Ishikawa (cell line): ENCODE measurements at regions not wholly inside any gene's neighbourhood (a gene's known extent, or its start where the extent isn't known, plus 50 kb on each side); places are given as distances from the start of the nearest gene placed in this dataset.

Experiments
- CEBPB ChIP-seq: IDR thresholded peaks from 2 replicates; pipeline ENCODE4 v1.6.1; 2012
- CREB1 ChIP-seq: IDR thresholded peaks from 2 replicates; pipeline ENCODE4 v1.6.1; 2012; ENCODE audit warnings: low read depth
- EGR1 ChIP-seq: IDR thresholded peaks from 2 replicates; pipeline ENCODE4 v1.6.1; 2012
- EP300 ChIP-seq: IDR thresholded peaks from 2 replicates; pipeline ENCODE4 v1.6.1; 2012; ENCODE audit warnings: borderline replicate concordance
- FOXM1 ChIP-seq: IDR thresholded peaks from 2 replicates; pipeline ENCODE4 v1.6.1; 2012; ENCODE audit warnings: low read depth, borderline replicate concordance
- MAX ChIP-seq: IDR thresholded peaks from 2 replicates; pipeline ENCODE4 v1.6.1; 2012
- NFIC ChIP-seq: IDR thresholded peaks from 2 replicates; pipeline ENCODE4 v1.6.1; 2012
- RAD21 ChIP-seq: IDR thresholded peaks from 2 replicates; pipeline ENCODE4 v1.6.1; 2012; ENCODE audit warnings: low read depth
- REST ChIP-seq: IDR thresholded peaks from 2 replicates; pipeline ENCODE4 v1.6.1; 2012; ENCODE audit warnings: low read depth, mild to moderate bottlenecking
- TAF1 ChIP-seq: IDR thresholded peaks from 2 replicates; pipeline ENCODE4 v1.6.1; 2012; ENCODE audit warnings: low read depth, mild to moderate bottlenecking
- TCF12 ChIP-seq: IDR thresholded peaks from 2 replicates; pipeline ENCODE4 v1.6.1; 2012; ENCODE audit warnings: low read depth
- TEAD4 ChIP-seq: IDR thresholded peaks from 2 replicates; pipeline ENCODE4 v1.6.1; 2012
- USF1 ChIP-seq: IDR thresholded peaks from 2 replicates; pipeline ENCODE4 v1.6.1; 2012
- YY1 ChIP-seq: IDR thresholded peaks from 2 replicates; pipeline ENCODE4 v1.6.1; 2012; ENCODE audit warnings: low read depth
- ZBTB7A ChIP-seq: IDR thresholded peaks from 2 replicates; pipeline ENCODE4 v1.6.1; 2012; ENCODE audit warnings: low read depth

GRCh38 chr2:34912084-34912483 lies 1313.0 kb upstream of the FAM98A start:
- no peak for TF ChIP-seq USF1
- TF ChIP-seq YY1: no peak
- no peak for TF ChIP-seq REST
- no peak for TF ChIP-seq ZBTB7A
- TF ChIP-seq TEAD4: no peak

- TF ChIP-seq CEBPB: no peak
- TF ChIP-seq NFIC: no peak
- TF ChIP-seq FOXM1: no peak
- TF ChIP-seq YY1: no peak
- TF ChIP-seq CREB1: no peak
Observed at GRCh38 chr2:34909992-34910705, 1311.0 kb upstream of the FAM98A start.

- TF ChIP-seq NFIC (no peak), TAF1 (no peak), EGR1 (no peak), USF1 (no peak)
Observed at GRCh38 chr2:34907812-34908211, 1308.7 kb upstream of the FAM98A start.

- TF ChIP-seq CEBPB: no peak
- TF ChIP-seq USF1: no peak
- no peak for TF ChIP-seq YY1
- no peak for TF ChIP-seq CREB1
- no peak for TF ChIP-seq RAD21
- TF ChIP-seq EGR1: no peak
- no peak for TF ChIP-seq MAX
- no peak for TF ChIP-seq TEAD4
- no peak for TF ChIP-seq TAF1
- no peak for TF ChIP-seq NFIC
- no peak for TF ChIP-seq EP300
Observed at GRCh38 chr2:34901739-34902138, 1302.6 kb upstream of the FAM98A start.

GRCh38 chr2:34899079-34899478 lies 1300.0 kb upstream of the FAM98A start:
- TF ChIP-seq FOXM1 (no peak), TCF12 (no peak), REST (no peak), MAX (no peak), EP300 (no peak), TAF1 (no peak)

- TF ChIP-seq FOXM1 (no peak), MAX (no peak), TEAD4 (no peak), NFIC (no peak), REST (no peak), RAD21 (no peak), CREB1 (no peak), TAF1 (no peak), USF1 (no peak), CEBPB (no peak), ZBTB7A (no peak), EP300 (no peak), YY1 (no peak), EGR1 (no peak), TCF12 (no peak)
Observed at GRCh38 chr2:34892766-34893165, 1293.7 kb upstream of the FAM98A start.
